Left forelimb (tissue), 1 donor: ENCODE measurements at regions not wholly inside any gene's neighbourhood (a gene's known extent, or its start where the extent isn't known, plus 50 kb on each side); places are given as distances from the start of the nearest gene placed in this dataset.
A peak's percentile ranks its signal among the peaks of the same experiment; 100 is the strongest.

Experiments used
- DNase-seq: peaks from one replicate; pipeline ENCODE4 v3.0.0-alpha.2; 2018; ENCODE audit warnings: low spot score

DNA sequence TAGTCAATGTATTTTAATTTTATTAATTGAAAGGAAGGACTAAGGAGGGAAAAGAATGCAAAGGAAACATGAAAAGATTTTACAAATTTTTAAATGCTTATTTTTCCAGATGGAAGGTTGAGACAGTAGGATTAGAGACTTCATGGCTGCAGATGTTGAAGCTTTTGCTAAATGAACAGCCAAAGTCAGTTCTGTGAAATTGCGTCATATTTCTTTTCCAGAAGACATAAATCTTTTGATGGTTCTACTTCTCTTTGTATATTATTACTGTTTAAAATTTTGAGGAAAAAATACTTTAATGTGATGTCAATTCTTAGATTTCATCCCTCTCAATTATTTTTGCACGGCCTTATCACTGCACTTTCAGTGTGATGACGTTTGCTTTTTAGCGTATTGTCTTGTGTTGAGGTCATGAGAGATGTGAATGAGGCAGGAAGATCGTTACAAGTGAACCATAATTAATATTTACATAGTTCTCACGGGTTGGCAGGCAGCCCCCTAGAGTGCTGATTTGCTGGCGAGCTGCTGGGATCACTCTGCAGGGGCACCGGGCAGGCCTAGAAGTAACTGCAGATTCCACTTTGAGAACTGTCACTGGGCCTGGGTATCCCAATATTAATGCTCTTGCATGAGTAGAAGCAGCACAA lies 158.1 kb downstream of the TBXT start:
- no peak for DNase-seq

DNA sequence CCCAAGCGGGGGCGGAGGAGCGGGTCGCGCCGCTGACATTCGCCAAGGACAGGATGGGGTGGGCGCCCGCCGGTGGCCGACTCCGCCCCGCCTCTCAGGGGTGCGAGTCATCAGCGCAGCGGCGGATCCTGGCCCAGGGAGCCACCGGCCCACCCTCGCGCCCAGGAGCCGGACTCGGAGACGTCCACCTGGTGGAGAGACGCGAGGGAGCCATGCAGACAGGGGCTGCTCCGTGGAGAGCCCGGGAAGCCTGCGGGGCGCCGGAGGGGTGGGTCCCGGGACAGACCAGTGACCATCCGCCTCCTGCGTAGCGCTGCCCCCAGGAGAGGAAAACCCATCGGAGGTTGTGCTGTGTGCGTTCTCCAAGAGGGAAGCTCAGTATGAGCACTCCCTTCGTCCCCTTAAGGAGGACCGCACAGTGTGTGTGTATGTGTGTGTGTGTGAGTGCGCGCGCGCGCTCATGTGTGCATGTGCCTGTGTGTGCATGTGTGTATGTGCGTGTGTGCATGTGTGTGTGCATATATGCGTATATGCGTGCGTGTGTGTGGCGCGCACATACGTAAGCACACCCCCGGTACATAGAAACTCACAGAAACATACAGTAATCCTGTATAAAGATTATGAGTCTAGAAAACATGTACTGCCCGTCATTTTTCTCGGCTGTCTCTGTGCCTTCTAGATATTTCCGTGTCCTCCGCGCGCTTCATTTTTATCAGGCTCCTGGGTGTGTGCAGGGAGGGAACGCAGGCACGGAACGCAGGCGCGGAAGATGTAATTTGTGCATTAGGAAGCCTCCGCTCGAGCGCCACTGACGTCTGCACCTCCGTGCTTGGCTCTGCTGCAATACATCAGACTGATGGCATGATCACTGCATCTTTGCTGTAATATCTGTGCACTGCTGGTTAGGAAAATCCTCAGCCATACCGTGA lies 158.9 kb downstream of the TBXT start:
- no peak for DNase-seq

DNA sequence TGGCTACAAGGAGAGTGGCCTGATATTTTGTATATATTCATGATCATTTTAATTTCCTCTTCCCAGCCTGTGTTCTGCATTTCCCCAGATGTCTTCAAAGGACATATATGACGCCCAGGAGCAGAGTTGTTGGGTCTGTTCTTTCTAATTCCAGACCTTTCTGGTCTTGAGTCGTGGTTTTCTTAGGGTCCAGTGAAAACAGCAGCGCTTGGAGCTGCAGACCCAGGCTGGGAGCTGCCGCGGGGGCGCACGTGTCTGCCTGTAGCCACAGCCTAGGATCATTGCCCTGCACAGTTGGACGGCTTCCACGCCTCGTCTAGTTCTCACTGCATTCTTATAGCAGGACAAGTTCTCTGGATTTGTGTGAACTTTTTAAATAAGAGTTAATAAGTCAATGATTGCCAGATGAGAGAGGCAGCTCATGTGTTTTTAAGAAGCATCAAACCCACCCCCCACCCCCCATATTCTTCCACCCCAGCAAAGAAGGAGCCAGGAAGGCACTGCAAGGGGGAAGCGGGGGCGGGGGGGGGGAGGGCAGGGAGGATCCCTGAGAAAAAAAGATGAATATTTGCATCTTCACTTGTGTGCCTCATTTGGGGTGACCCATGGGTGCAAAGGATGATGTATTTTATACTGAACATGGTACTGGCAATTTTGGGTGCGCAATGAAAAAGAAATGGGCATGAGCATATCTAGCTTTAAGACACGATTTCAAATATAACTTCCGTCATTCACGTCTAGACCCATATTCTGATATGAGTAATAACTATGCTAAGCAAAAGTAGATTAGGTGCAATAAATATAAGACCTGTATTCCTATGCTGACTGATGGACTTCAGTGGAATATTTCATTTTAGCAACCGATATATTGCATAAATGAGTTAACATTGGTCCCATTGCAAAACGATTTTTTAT lies 160.0 kb downstream of the TBXT start:
- no peak for DNase-seq

DNA sequence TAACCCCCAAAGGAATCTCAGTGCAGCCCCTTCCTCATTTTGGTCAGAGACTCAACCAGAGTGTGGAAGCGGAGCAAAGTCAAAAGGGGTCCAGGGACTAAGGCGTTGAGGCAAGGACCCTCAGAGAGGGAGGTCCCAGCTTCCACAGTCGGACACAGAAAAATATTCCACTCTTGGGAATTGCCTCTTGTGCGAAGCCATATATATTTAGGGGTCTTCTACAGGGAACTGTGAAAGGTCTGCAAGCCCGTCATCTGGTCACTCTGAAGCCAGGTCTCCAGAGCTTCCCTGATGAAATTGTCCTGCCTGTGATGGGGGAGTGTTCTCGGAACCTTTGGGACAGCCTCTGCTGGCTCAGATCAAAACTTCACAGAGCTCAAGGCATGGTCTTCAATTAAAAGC lies 160.8 kb downstream of the TBXT start:
- DNase-seq: no peak

DNA sequence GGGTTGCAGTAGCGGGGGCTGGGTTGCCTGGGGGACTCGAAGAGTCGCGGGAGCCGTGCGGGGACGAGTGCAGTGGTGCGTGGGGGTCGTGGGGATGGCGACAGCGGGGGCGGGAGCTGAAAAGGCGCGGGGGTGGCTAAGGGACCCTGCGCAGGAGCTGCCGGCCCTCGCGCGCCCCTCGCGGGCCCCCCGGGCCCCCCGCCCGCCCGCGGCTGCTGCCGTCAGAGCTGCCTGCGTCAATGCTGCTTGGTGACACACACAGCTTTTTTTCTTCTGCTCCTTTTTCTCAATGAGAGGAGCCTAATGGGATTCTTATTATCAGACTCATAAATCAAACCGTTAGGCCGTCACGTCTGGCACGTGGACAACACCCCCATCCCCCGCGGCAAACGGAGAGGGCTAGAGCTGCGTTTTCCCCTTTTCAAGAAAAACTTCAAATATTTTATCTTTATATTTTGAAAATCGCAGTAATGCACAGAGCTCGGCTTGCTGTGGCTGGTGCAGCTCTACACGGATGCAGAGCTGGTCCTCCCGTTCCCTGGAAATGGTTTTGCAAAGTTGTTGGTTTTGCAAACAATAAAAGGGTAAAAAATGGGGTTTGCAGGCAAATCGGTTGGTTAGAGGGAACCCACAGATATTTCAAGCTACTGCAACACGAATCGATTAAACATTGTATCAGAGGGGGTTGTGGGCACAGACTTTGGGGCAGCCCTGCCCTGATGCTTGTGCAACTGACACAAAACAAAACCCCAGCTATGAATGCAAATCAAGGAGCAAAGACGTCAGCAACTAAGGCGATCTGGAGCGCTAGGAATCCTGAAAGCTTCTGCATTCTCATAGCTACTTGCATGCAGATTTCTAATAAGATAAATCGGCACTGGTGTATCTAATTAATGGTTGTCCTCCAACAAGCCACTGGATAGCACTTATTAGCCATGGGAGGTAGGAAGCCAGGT lies 161.4 kb downstream of the TBXT start:
- DNase-seq: peak; percentile 86

DNA sequence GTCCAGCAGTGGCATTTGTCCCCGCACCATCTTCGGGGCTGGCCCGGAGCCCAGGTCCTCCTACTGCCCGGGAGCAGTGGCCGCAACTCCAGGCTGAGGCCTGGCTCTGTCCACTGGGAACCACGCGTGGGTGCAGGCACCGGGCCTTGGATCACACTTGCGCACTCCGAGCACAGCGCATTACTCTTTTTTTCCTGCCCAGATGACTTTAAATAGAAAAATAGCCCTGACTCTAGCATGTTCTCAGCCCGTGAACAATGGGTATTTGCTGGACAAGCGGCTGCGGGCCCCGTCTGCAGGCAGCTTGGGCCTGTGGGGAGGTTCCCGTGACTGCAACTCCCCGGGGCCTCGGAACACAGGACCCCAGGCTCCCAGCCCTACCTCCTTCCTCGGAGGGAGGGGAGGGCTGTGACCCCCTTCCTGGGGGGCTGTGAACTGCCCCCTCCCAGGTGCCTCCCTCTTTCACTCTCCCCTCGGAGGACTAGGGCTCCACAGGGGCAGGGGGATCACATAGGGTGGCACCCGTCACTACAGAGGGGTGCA lies 162.2 kb downstream of the TBXT start:
- DNase-seq: no peak

DNA sequence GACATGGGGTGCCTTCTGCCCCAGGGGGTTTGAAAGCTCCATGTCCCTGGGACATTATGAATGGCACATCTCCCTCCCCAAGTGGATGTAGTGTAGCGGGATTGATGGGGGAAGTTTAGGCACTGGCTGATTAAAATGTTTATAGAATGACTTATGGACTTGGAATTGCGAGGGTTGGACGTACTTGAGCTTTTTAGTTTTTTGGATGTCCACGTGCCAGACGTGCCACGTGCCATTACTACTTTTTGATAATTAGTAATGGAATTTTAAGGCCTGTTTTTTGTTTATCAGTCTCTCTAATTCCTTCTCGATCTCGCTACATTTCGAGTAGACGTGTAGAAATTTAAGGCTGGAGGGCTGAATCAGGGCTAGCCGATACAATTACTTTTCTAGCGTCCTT lies 162.8 kb downstream of the TBXT start:
- DNase-seq: no peak

DNA sequence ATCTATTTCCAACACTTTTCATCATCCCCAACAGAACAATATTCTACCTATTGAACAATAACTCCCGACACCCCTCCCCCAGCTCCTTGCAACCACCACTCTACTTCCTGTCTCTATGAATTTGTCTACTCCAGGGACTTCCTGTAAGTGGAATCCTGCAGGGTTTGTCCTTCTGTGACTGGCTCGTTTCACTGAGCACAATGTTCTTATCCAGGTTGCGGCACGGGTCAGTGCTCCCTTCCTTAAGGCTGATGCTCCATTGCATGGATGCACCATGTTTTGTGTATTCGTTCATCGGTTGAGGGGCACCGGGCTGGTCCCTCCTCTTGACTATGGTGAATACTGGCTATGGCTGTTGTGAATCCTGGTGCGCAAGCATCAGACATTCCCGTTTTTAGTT lies 163.2 kb downstream of the TBXT start:
- no peak for DNase-seq

DNA sequence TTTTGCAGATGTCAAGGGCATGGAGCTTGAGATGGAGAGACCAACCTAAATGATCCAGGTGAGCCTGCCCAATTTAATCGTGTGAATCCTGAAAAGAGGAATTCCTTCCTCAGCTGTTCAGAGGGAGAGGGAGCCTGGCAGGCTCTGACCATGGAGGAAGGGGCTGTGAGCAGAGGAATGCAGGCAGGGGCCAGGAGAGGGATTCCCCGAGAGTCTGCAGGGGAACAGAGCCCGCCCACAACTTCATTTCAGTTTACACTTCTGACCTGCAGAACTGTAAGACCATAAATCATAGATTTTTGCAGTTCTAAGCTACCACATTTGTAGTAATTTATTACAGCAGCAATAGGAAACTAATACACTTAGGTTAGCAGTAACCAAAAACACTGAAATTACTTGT lies 164.1 kb downstream of the TBXT start:
- no peak for DNase-seq

DNA sequence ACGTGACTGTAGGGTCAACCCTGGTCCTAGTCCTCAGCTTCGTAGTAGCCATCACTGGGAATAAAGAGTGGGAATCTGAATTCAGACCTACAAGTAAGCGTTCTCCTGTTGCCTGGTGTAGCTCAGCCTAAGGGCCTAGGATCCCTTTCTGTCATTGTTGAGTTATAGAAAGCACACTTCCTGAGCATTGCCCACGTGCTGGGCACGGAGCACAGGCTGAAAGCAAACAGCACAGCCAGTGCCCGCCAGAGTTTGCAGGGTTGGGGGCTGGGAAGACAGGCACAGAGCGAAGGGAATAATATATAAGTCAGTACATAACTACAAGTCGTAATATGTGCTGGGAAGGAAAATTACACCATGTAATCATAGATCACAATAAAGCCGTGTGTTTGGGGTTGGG lies 166.3 kb downstream of the TBXT start:
- no peak for DNase-seq

DNA sequence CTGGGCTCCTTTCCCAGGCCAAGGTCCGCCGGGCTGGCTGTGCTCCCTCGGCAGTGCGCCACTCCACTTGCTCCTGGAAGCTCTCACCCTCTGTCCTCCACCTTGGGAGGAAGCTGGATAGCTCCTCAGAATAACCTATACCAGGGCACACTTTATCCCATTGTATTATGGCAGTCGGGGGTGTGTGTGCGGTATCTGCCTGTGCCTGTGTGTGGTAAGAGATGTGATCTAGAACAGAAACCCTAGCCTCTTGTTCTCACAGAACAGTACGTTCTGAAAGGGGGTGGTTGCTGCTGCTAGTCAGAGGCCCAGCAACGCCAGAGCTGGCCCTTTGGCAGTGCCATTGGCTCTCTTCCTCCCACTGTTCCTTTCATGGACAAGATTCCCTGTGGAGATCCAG lies 168.4 kb downstream of the TBXT start:
- no peak for DNase-seq

DNA sequence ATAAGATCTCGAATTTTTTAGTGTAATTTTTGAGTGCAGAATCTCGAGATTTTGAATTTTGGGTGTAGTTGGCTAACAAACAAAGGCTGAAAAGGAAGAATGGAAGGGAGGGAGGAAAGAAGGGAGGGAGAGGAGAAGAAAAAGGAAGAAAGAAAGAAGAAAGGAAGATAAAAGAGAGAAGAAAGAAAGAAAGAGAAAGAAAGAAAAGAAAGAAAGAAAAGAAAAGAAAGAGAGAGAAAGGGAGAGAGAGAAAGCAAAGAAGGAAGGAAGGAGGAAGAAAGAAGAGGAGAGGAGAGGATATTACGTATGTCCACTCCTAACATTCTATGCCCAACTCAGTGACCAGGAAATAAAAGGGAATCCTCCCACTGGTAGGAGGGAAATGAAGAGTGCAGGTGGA lies 169.6 kb downstream of the TBXT start:
- no peak for DNase-seq

DNA sequence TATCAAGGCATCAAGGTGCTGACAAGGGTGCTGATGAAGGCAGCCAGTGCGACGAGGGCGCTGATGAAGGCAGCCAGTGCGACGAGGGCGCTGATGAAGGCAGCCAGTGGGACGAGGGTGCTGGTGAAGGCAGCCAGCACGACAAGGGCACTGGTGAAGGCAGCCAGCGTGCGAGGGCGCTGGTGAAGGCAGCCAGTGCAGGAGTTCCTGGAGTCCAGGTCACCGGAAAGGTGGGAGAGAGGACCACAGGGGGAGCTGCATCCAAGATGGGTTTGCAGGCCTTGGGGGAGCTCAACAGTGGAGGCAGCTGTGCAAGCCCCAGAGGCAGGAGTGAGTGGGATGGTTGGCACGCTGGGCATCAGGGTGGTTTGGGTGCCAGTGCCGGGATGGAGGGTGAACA lies 176.3 kb downstream of the TBXT start:
- DNase-seq: no peak

DNA sequence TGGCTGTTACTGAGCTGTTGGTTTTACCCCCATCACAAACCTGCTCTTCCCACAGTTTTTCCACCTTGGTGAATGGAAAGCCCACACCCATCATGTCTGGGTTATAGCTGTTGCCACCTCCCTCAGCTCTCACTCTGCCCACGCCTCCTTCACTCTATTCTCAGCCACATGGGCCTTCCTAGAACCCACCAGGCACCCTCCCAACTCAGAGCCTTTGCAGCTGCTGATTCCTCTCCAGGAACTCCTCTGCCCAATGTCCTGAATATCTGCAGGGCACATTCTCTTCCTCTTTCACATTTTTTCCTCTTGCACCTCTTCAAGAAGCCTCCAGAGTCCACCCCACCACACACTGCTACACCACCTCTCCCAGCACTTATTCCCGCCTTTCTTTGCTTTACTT lies 177.4 kb downstream of the TBXT start:
- DNase-seq: no peak

DNA sequence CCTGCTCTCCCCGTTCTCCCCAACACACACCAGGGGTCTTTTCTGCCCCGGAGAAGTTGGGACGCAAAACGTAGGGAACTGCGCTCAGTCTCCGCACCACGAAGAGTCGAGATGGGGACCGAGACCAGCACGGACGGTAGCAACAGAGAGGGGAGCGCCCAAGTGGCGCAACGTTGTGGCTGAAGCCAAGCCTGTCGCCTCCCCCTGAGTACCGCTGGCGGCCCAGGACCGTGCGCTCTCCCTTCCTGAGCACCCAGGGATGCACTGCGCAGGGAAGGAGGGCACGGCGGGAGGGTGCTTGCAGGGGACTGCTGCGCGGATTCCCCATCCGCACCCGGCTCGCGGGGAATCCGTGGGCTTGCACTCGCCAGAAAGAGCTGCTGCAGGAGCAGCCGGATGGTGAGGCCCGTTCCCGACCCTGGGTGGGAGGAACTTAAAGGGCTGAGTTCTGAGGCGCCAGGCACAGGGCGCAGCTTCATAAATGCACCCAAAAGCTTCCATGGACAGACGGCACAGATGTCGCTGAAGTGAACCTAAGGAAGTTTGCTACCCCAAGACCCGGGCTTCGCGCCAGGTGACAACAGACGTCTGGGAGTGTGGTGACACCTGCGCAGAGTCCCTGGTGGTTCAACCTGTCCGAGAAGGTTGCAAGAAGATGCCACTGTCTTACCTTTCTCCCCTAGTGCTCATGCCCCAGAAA lies 178.7 kb downstream of the TBXT start:
- no peak for DNase-seq

DNA sequence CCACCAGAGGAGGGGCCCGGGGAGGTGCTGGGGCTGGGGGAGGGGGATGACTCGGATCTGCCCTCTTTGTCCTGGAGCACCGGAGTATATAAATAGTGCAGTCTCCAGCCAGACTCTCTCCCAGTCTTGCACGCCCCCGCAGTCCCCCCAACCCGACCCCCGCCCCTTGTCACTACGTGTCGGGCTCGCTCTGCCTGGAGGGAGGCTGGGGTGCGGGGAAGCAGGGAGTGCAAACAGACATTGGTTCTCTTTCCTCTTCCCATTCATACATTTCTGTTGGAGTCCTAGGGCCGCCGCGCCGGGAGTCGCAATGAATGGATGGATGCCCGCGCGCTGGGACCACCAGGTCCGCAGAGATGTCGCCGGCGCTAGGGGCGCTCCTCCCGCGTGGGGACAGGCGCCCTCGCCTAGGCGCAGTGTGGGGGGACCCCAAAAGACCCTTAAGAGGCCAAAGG lies 179.3 kb downstream of the TBXT start:
- no peak for DNase-seq

DNA sequence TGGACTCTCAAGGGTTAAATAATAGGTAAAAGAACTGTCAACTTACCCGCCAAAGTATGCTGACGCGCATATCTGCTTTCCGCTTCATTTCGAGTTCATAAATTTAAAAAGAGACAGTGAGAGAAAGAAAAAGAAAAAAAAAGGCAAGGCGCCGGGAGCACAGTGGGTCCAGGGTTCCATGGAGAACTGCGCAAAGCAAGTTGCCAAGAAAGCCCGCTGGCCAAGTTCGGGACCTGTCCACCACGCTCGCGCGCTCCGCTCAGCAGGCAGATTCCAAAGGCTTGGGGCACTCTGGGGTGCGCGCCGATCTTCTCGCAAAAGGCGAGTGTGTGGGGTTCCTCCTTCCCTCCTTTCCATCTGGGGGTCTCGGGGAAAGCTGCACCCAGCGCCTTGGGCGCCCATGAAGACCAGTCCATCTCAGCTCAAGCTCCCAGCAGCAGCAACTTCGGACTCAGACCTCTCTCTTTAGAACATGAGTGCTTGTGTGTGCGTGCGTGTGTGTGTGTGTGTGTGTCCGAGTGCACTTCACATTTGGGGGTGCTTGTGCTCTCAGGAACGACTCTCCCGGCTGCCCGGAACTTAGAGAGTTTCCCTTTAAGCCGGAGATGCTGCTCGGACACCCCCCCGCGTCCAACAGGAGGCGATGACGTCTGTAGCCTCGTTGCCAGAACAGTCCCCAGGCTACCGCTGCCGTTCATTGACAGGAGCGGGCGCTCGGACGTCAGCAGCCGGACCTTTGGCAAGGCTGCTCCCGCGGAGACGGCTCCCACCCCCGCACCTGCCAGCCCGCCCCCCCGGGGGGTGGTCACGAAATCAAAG lies 180.0 kb downstream of the TBXT start:
- DNase-seq: peak; percentile 86

DNA sequence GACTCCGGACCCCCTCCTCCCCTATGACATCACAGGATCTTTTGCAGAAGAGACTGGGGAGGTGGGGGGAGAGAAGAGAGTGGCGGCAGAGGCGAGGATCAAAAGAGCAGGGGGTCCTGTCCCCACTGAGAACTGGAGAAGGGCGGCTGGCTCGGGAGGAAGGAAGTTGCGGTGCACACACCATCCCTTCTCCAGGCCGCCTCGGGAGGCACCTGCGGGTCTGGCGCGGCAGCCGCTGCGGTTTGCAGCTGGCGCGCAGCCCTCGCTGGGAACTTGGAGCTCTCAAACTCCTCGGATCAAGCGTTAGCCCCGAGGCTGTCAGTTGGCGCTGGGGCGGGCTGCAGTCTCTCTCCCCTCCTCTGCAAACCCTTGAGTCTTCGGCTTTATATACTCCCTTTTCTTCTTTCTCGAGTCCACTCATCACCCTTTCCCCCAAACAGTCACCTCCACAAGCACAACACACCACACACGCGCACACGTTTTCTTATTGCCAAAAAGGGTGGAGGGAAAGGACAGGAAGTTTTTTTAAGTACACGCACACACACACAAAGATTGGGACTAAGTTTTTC lies 180.7 kb downstream of the TBXT start:
- no peak for DNase-seq

DNA sequence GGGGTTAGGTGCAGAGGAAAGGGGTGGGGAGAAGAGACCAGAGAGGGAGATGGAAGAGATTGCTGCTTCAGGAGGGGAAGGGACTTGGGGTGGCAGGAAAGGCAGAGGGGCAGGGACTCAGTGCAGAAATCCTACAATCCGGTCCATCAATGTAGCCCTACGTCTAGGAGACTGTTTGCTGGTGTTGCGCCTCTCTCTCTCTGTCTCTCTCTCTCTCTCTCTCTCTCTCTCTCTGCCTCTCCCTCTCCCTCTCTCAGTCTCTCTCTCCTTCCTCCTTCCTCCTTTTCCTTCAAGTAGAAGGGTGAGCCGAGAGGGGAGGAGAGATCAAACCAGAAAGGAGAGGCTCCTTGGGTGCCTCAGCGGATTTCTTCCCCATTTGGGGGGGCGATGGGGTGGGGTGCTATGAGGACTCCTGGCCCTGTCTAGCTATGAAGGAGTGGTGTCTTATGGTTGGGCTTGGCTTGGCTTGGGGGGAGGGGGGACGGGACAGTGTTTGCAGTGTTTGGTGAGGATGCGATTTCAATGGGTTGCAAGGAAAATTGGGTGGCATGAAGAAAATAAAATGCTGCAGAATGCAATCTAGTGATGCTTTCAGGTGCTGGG lies 181.2 kb downstream of the TBXT start:
- no peak for DNase-seq
